Vagina (tissue), 2 donors: ENCODE measurements at regions not wholly inside any gene's neighbourhood (a gene's known extent, or its start where the extent isn't known, plus 50 kb on each side); places are given as distances from the start of the nearest gene placed in this dataset.

Experiments used
- DNase-seq, 2 donors: peaks; one replicate each; pipeline ENCODE4 v3.0.0-alpha.2; 2017; ENCODE audit errors: extremely low spot score in 2 of 2
- H3K27ac ChIP-seq: fragments of 200-600 bp; sonication (generic); one replicate; pipeline ENCODE4 v1.5.1; 2019
- H3K27me3 ChIP-seq: fragments of 200-600 bp; sonication (generic); one replicate; pipeline ENCODE4 v1.5.1; 2019
- H3K36me3 ChIP-seq, 2 donors: fragments of 200-600 bp; sonication (generic); one replicate each; pipeline ENCODE4 v1.5.1; 2017 to 2019
- H3K4me1 ChIP-seq: fragments of 200-600 bp; sonication (generic); one replicate; pipeline ENCODE4 v1.5.1; 2019
- H3K4me3 ChIP-seq, 2 donors: fragments of 200-600 bp; sonication (generic); 1 replicate in 1 of 2; 2 replicates in 1 of 2; pipeline ENCODE4 v1.5.1; 2016 to 2019
- H3K9me3 ChIP-seq: fragments of 200-600 bp; sonication (generic); one replicate; pipeline ENCODE4 v1.5.1; 2019
- POLR2A ChIP-seq, 2 donors: fragments of 450-650 bp; IDR thresholded peaks; one replicate each; pipeline ENCODE4 v1.6.1; 2017; ENCODE audit warnings: antibody characterized with exemption in 2 of 2, mild to moderate bottlenecking in 2 of 2, moderate library complexity in 2 of 2
- POLR2AphosphoS5 ChIP-seq, 2 donors: sonication (generic); formaldehyde crosslinking; IDR thresholded peaks; one replicate each; pipeline ENCODE4 v1.9.0; 2017; ENCODE audit warnings: antibody characterized with exemption in 2 of 2, mild to moderate bottlenecking in 2 of 2, low read depth in 1 of 2; ENCODE audit not compliant: insufficient read depth in 1 of 2
- intact Hi-C: fragments of 100-400 bp; cut with DNase I; formaldehyde crosslinking; loops from one replicate; pipeline ENCODE4 v1.15.1; 2023
- TF ChIP-seq, protein P1 (sequence below), 3 experiments: fragments of 450-650 bp in 2 of 3; fragments of 200-600 bp in 1 of 3; sonication (generic) in 1 of 3; IDR thresholded peaks; one replicate each; pipeline ENCODE4 v1.5.1; 2017 to 2019; ENCODE audit warnings: antibody characterized with exemption in 3 of 3, mild to moderate bottlenecking in 2 of 3, moderate library complexity in 2 of 3

DNA sequence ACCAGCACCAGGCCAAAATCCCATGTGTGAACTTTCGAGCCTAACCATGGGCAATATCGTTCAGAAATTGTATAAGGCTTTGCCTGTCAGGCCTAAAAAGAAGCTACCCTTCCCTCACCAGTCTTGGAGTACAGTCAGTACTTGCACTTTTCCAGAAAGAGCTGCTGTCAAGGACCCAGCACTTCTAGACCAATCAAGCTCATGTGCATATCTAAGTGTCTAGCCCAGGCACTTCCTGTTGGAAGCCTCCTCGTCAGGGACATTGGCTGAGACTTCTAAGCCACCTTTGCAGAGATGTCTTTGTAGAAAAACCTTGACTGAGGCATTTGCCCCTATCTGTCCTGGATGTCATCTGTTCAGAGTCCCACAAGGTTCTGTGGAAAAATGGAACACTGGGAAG, 1930.5 kb downstream of the EFNA5 start:
- Histone ChIP-seq H3K27ac (no peak overlapping the region), H3K27me3 (no peaks in the 10 kb centered on the region), H3K9me3 (no peaks in the 10 kb centered on the region), H3K36me3 (no peaks in the 10 kb centered on the region), H3K4me3 (no peak overlapping the region), H3K4me1 (no peaks in the 10 kb centered on the region)
- DNase-seq: no peak
- intact Hi-C loops: no loop called here
- TF ChIP-seq POLR2A (IDR thresholded peaks at IDR 0.05) (no peak), POLR2AphosphoS5 (IDR thresholded peaks at IDR 0.05; ENCODE audit: insufficient read depth in 1 of 2, low read depth in 1 of 2) (no peak)
- TF ChIP-seq, protein P1, sequence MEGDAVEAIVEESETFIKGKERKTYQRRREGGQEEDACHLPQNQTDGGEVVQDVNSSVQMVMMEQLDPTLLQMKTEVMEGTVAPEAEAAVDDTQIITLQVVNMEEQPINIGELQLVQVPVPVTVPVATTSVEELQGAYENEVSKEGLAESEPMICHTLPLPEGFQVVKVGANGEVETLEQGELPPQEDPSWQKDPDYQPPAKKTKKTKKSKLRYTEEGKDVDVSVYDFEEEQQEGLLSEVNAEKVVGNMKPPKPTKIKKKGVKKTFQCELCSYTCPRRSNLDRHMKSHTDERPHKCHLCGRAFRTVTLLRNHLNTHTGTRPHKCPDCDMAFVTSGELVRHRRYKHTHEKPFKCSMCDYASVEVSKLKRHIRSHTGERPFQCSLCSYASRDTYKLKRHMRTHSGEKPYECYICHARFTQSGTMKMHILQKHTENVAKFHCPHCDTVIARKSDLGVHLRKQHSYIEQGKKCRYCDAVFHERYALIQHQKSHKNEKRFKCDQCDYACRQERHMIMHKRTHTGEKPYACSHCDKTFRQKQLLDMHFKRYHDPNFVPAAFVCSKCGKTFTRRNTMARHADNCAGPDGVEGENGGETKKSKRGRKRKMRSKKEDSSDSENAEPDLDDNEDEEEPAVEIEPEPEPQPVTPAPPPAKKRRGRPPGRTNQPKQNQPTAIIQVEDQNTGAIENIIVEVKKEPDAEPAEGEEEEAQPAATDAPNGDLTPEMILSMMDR (IDR thresholded peaks at IDR 0.05): no peak

DNA sequence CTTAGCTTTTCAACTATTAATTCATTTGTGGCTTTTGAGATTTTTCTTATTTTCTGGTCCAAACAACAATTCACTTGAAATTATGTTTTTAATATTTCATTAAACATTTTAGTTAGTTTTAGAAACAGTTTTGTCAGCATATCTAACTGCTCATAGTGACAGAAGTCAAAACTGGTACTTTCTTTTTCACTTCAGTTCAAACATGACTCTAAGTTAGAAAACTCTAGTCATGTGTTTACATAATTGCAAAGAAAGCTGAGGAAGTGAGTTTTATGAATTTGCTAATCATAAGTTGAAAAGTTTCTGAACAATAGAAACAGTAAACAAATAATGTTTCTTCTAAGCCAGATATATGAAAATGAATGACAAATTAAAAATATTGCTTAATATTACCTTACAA, 1931.0 kb downstream of the EFNA5 start:
- Histone ChIP-seq H3K27me3 (no peaks in the 10 kb centered on the region), H3K9me3 (no peaks in the 10 kb centered on the region), H3K36me3 (no peaks in the 10 kb centered on the region), H3K4me1 (no peaks in the 10 kb centered on the region), H3K27ac (no peak overlapping the region), H3K4me3 (no peak overlapping the region)
- DNase-seq: no peak
- intact Hi-C loops: no loop called here
- TF ChIP-seq POLR2A (IDR thresholded peaks at IDR 0.05): no peak
- TF ChIP-seq, protein P1 (IDR thresholded peaks at IDR 0.05): no peak
- TF ChIP-seq POLR2AphosphoS5 (IDR thresholded peaks at IDR 0.05; ENCODE audit: insufficient read depth in 1 of 2, low read depth in 1 of 2): no peak

DNA sequence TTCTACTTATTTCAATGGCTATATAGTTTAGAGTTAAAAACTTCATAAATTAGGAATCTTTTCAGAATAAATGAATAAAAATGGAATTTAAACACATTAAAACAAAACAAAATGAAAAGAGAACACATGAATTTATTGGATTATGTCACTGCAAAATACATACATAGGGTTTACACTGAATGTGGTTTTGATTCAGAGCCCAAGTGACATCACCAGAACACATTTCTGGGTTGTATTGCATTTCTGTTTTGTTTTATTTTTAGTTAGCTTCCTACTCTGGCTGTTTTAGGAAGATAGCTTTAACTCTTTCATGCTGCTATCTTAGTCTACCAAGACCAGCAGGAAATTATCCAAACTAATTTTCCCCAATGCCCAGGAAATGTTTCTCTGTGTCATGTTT, 1935.0 kb downstream of the EFNA5 start:
- no peak for DNase-seq
- Histone ChIP-seq H3K4me3 (no peak overlapping the region), H3K9me3 (no peaks in the 10 kb centered on the region), H3K27ac (no peak overlapping the region), H3K4me1 (no peaks in the 10 kb centered on the region), H3K36me3 (no peaks in the 10 kb centered on the region), H3K27me3 (no peaks in the 10 kb centered on the region)
- intact Hi-C loops: no loop called here
- no peak for TF ChIP-seq POLR2AphosphoS5 (IDR thresholded peaks at IDR 0.05; ENCODE audit: insufficient read depth in 1 of 2, low read depth in 1 of 2)
- TF ChIP-seq, protein P1 (IDR thresholded peaks at IDR 0.05): no peak
- no peak for TF ChIP-seq POLR2A (IDR thresholded peaks at IDR 0.05)

DNA sequence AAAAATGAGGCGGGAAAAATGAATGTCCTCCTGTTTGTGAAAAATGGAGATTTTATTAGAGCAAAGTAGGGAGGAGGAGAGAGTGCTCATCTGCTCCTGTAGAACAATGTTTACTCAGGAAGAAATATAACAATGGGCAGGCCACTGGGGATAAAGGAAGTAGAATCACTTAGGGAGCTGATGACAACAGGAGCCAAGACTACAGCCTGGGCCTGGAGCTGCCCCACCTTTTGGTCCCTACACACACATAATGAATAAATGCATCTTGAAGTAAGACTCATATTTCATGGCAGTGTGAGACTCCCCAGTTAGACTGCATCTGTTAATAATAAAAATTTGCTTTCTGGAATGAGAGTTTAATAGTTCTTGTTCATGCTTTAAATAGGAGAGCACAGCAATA, 1939.8 kb downstream of the EFNA5 start:
- no peaks in the 10 kb centered on the region for H3K9me3 ChIP-seq
- no peaks in the 10 kb centered on the region for H3K27me3 ChIP-seq
- DNase-seq: no peak
- no peak overlapping the region for H3K27ac ChIP-seq
- H3K36me3 ChIP-seq: no peaks in the 10 kb centered on the region
- no peaks in the 10 kb centered on the region for H3K4me1 ChIP-seq
- no peak for TF ChIP-seq POLR2AphosphoS5 (IDR thresholded peaks at IDR 0.05; ENCODE audit: insufficient read depth in 1 of 2, low read depth in 1 of 2)
- TF ChIP-seq, protein P1 (IDR thresholded peaks at IDR 0.05): no peak
- no peak for TF ChIP-seq POLR2A (IDR thresholded peaks at IDR 0.05)
- intact Hi-C loops: no loop called here
- no peak overlapping the region for H3K4me3 ChIP-seq

DNA sequence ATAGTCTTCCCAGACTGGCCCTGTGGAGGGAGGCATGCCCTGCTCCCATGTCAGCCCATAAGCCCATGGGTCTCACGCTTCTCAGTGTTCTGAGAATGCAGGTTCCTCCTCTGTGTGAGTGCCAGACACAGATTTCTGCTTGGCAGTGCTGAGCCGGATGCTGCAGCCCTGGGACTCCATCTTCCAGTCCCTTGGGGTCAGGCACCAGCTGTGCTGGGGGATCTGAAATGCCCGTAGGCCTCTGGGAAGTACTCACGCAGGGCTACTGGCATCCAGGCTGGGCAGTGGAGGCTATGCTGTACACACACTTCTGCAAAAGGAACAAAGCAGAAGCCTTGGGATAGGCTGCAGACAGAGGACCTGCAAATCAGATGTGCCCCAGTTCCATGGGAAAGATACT, 1944.6 kb downstream of the EFNA5 start:
- no peak for TF ChIP-seq POLR2AphosphoS5 (IDR thresholded peaks at IDR 0.05; ENCODE audit: insufficient read depth in 1 of 2, low read depth in 1 of 2)
- no peak for TF ChIP-seq POLR2A (IDR thresholded peaks at IDR 0.05)
- TF ChIP-seq, protein P1 (IDR thresholded peaks at IDR 0.05): no peak
- Histone ChIP-seq H3K9me3 (no peaks in the 10 kb centered on the region), H3K27ac (no peak overlapping the region), H3K4me1 (no peaks in the 10 kb centered on the region), H3K36me3 (no peaks in the 10 kb centered on the region), H3K4me3 (no peak overlapping the region), H3K27me3 (no peaks in the 10 kb centered on the region)
- no peak for DNase-seq
- intact Hi-C loops: no loop called here
